K562 (cell line): ENCODE measurements at regions not wholly inside any gene's neighbourhood (a gene's known extent, or its start where the extent isn't known, plus 50 kb on each side); places are given as distances from the start of the nearest gene placed in this dataset.
A peak's percentile ranks its signal among the peaks of the same experiment; 100 is the strongest.

Source experiments
- ATAC-seq: fragments of 200-7000 bp; cut with Tn5 transposase; 3 replicates; pipeline ENCODE4 v1.9.1; 2020; ENCODE audit warnings: moderate library complexity
- BruUV-seq: library from RNA; stranded (reverse); fragments of 400-500 nt; replicated peaks from 2 replicates; lab custom pipeline; 2021; lab: Mats Ljungman, UMichigan
- CTCF ChIA-PET: fragments of 300-600 bp; formaldehyde crosslinking; extraction: SDS; loops from one replicate; lab custom pipeline; 2021; ENCODE audit warnings: low intra/inter-chr PET ratio; lab: Yijun Ruan, JAX
- POLR2A ChIA-PET: fragments of 300-600, 350-650 bp; sonication (Branson Sonifier 250); formaldehyde crosslinking; extraction: SDS; loops from one replicate; lab custom pipeline; 2021; ENCODE audit warnings: antibody characterized with exemption, inconsistent platforms; lab: Yijun Ruan, JAX
- DNase-seq, 4 experiments: peaks; one replicate each; pipeline versions ENCODE4 v3.0.0 to v3.0.0-alpha.2; 2011 to 2018; ENCODE audit warnings: low spot score in 3 of 4, mixed read lengths in 3 of 4; ENCODE audit errors: extremely low read depth in 1 of 4
- FAIRE-seq: peaks from 2 replicates; lab custom pipeline; 2011; peaks lifted over from hg19 to GRCh38; lab: Jason Lieb, UNC
- H2AFZ ChIP-seq: 2 replicates; pipeline ENCODE4 v1.6.0; 2011; ENCODE audit warnings: low read depth, low read length, control low read depth, inconsistent platforms
- H3K27ac ChIP-seq: fragments of 200-600 bp; 3 replicates; pipeline ENCODE4 v1.8.0; 2011; ENCODE audit warnings: low read depth, mild to moderate bottlenecking, control low read depth, inconsistent platforms, low read length, moderate library complexity, mixed read lengths; ENCODE audit errors: extremely low read depth
- H3K27me3 ChIP-seq, 2 experiments: fragments of 300-600 bp in 1 of 2; 2 replicates in 1 of 2; 3 replicates in 1 of 2; pipeline versions ENCODE4 v1.6.0 to v1.8.0; 2011; ENCODE audit warnings: inconsistent platforms in 2 of 2, low read length in 2 of 2, mild to moderate bottlenecking in 1 of 2, mixed read lengths in 1 of 2, moderate library complexity in 1 of 2; ENCODE audit not compliant: control insufficient read depth in 2 of 2, insufficient read depth in 2 of 2
- H3K36me3 ChIP-seq: fragments of 300-600 bp; 3 replicates; pipeline ENCODE4 v1.8.0; 2011; ENCODE audit warnings: mild to moderate bottlenecking, low read length, inconsistent platforms; ENCODE audit not compliant: control insufficient read depth, insufficient read depth
- H3K4me1 ChIP-seq, 2 experiments: fragments of 200-600 bp in 1 of 2; replicated peaks in 1 of 2; 2 replicates in 1 of 2; 3 replicates in 1 of 2; pipeline versions ENCODE4 v1.5.1 to v1.8.0; 2011; ENCODE audit warnings: inconsistent platforms in 2 of 2, low read length in 2 of 2, mild to moderate bottlenecking in 1 of 2, mixed read lengths in 1 of 2, moderate library complexity in 1 of 2; ENCODE audit not compliant: control insufficient read depth in 2 of 2, insufficient read depth in 2 of 2
- H3K4me2 ChIP-seq: 2 replicates; pipeline ENCODE4 v1.6.1; 2011; ENCODE audit warnings: low read length, control low read depth, inconsistent platforms, mixed read lengths; ENCODE audit not compliant: insufficient read depth
- H3K4me3 ChIP-seq: fragments of 200-600 bp; sonication (generic), shearing (Covaris generic); 2 replicates; pipeline ENCODE4 v1.5.1; 2016; ENCODE audit warnings: control low read depth, inconsistent platforms
- H3K79me2 ChIP-seq: fragments of 200-600 bp; 3 replicates; pipeline ENCODE4 v1.8.0; 2011; ENCODE audit warnings: low read length, inconsistent platforms; ENCODE audit not compliant: control insufficient read depth, insufficient read depth
- H3K9ac ChIP-seq, 2 experiments: 2 replicates each; pipeline versions ENCODE4 v1.6.0 to v1.6.1; 2011; ENCODE audit warnings: low read depth in 2 of 2, low read length in 2 of 2, control low read depth in 1 of 2, inconsistent platforms in 1 of 2, mild to moderate bottlenecking in 1 of 2, mixed read lengths in 1 of 2; ENCODE audit not compliant: insufficient read depth in 1 of 2
- H3K9me1 ChIP-seq: one replicate; pipeline ENCODE4 v1.6.0; 2011; ENCODE audit warnings: inconsistent platforms, mild to moderate bottlenecking, low read length, moderate library complexity; ENCODE audit not compliant: control insufficient read depth, insufficient read depth
- H3K9me3 ChIP-seq: replicated peaks from 2 replicates; pipeline ENCODE4 v1.5.1; 2011; ENCODE audit warnings: low read depth, low read length, inconsistent platforms; ENCODE audit not compliant: control insufficient read depth, insufficient read depth
- H4K20me1 ChIP-seq: replicated peaks from 2 replicates; pipeline ENCODE4 v1.6.1; 2011; ENCODE audit warnings: low read length, inconsistent platforms, mixed read lengths; ENCODE audit not compliant: control insufficient read depth, insufficient read depth
- CEBPZ ChIP-seq: fragments of 150-350 bp; IDR thresholded peaks from 2 replicates; pipeline ENCODE4 v1.6.1; 2014; ENCODE audit warnings: low read depth, mild to moderate bottlenecking, low read length, borderline replicate concordance
- DIDO1 ChIP-seq: fragments of 450-650 bp; IDR thresholded peaks from 2 replicates; pipeline ENCODE4 v1.6.1; 2016; ENCODE audit warnings: low read depth, missing biosample characterization, missing genetic modification characterization
- ELF4 ChIP-seq: fragments of 450-650 bp; formaldehyde crosslinking; IDR thresholded peaks from 2 replicates; pipeline ENCODE4 v1.4.0; 2022; ENCODE audit warnings: missing genetic modification characterization
- ERF ChIP-seq: fragments of 450-650 bp; formaldehyde crosslinking; IDR thresholded peaks from 2 replicates; pipeline ENCODE4 v1.4.0; 2020; ENCODE audit warnings: mild to moderate bottlenecking, mixed read lengths
- NFYB ChIP-seq: IDR thresholded peaks from 2 replicates; pipeline ENCODE4 v1.6.1; 2011; ENCODE audit warnings: mild to moderate bottlenecking, moderate library complexity; ENCODE audit not compliant: insufficient read length; ENCODE audit errors: extremely low read depth
- ZEB2 ChIP-seq: fragments of 450-650 bp; IDR thresholded peaks from 2 replicates; pipeline ENCODE4 v1.6.1; 2016
- WGBS: fragments of 100-300 bp; shearing (Covaris generic); methylation state at CpG from one replicate; pipeline ENCODE4 v1.1.6; 2016; ENCODE audit warnings: low coverage, mixed read lengths; ENCODE audit not compliant: insufficient coverage; ENCODE audit errors: missing lambda C conversion rate; 5-methylcytosine and 5-hydroxymethylcytosine counted together
- in situ Hi-C: fragments of 300-500 bp; cut with MboI; formaldehyde crosslinking; loops from 4 replicates; pipeline ENCODE4 v1.15.0; 2018; ENCODE audit warnings: inconsistent platforms, mixed read lengths
- intact Hi-C: fragments of 100-400 bp; cut with micrococcal nuclease; formaldehyde crosslinking; loops from 2 replicates; pipeline ENCODE4 v1.14.2; 2022

GRCh38 chr4:185896817-185897488 lies 85.0 kb upstream of the SORBS2 start:
- no peak for ATAC-seq
- Histone ChIP-seq H3K9me1 (no peaks in the 10 kb centered on the region), H3K4me3 (no peak overlapping the region), H3K79me2 (no peaks in the 10 kb centered on the region), H3K9me3 (no peaks in the 10 kb centered on the region), H2AFZ (no peak overlapping the region), H3K27ac (no peak overlapping the region), H3K9ac (no peak overlapping the region), H3K27me3 (peaks cover 0 to 27% of the 10 kb centered on the region in 2 experiments; a peak in 2 of 5 replicates), H3K36me3 (no peaks in the 10 kb centered on the region), H3K4me1 (no peaks in the 10 kb centered on the region), H3K4me2 (no peak overlapping the region), H4K20me1 (no peaks in the 10 kb centered on the region; the same call in 1 of the 2 replicates)
- 0% methylated on average over 11 of the region's 11 CpGs for WGBS
- intact Hi-C loops (no loop called here), in situ Hi-C loops (no loop called here)
- BruUV-seq, result no TSS peak
- ChIA-PET POLR2A (interaction anchor here (0.6 kb wide), 1 partner anchor 645 kb away, joined by 4 read pairs; no protein-coding TSS in a partner anchor), CTCF (no interaction called here)
- FAIRE-seq, result no peak
- TF ChIP-seq NFYB, result peak; percentile 8
- TF ChIP-seq ZEB2, result no peak
- DNase-seq, result no peak

- ChIA-PET CTCF (no interaction called here), POLR2A (interaction anchor here (0.8 kb wide), 1 partner anchor 75 kb away, joined by 4 read pairs; no protein-coding TSS in a partner anchor)
- no peaks in the 10 kb centered on the region for H3K4me1 ChIP-seq
- no peak overlapping the region for H3K27ac ChIP-seq
- no peak for DNase-seq
- no peaks in the 10 kb centered on the region for H3K36me3 ChIP-seq
- no TSS peak for BruUV-seq
- H3K9me1 ChIP-seq, result no peaks in the 10 kb centered on the region
- no peak for ATAC-seq
- no peak overlapping the region for H3K4me2 ChIP-seq
- in situ Hi-C loops, result no loop called here
- no peak for FAIRE-seq
- no peak overlapping the region for H3K4me3 ChIP-seq
- no peaks in the 10 kb centered on the region for H3K9me3 ChIP-seq
- H4K20me1 ChIP-seq, result no peaks in the 10 kb centered on the region
- 0% methylated on average over 8 of the region's 8 CpGs for WGBS
- no peaks in the 10 kb centered on the region for H3K79me2 ChIP-seq
- intact Hi-C loops, result no loop called here
- no peak for TF ChIP-seq ELF4 (CRISPR knock-in tag)
- TF ChIP-seq DIDO1, result no peak
- no peak for TF ChIP-seq CEBPZ
- no peak for TF ChIP-seq ERF
- TF ChIP-seq, all 486 proteins: peak for 0
- no peak overlapping the region for H2AFZ ChIP-seq
- H3K27me3 ChIP-seq, result peaks cover 0 to 27% of the 10 kb centered on the region in 2 experiments; a peak in 2 of 5 replicates
- H3K9ac ChIP-seq, result no peak overlapping the region
These were observed 86.4 kb upstream of the SORBS2 start for GRCh38 chr4:185898413-185898812.
